SK-N-SH (cell line): ENCODE measurements at regions not wholly inside any gene's neighbourhood (a gene's known extent, or its start where the extent isn't known, plus 50 kb on each side); places are given as distances from the start of the nearest gene placed in this dataset.

ENCODE experiments used
- EP300 ChIP-seq, 2 experiments: IDR thresholded peaks; 2 replicates each; pipeline versions ENCODE4 v1.4.0 to v1.6.1; 2012; ENCODE audit warnings: borderline replicate concordance in 1 of 2, low read depth in 1 of 2, low read length in 1 of 2
- FOSL2 ChIP-seq: IDR thresholded peaks from 2 replicates; pipeline ENCODE4 v1.4.0; 2012; ENCODE audit warnings: low read depth, mild to moderate bottlenecking, moderate library complexity, borderline replicate concordance
- POLR2AphosphoS5 ChIP-seq: IDR thresholded peaks from 2 replicates; pipeline ENCODE4 v1.6.1; 2012; ENCODE audit warnings: low read depth, low read length
- RCOR1 ChIP-seq: fragments of 150-350 bp; IDR thresholded peaks from 2 replicates; pipeline ENCODE4 v1.6.1; 2017; ENCODE audit warnings: antibody characterized with exemption, low read length
- RFX5 ChIP-seq: IDR thresholded peaks from 2 replicates; pipeline ENCODE4 v1.6.1; 2012; ENCODE audit warnings: mild to moderate bottlenecking, improper control_type of control experiment, low read length
- TAF1 ChIP-seq: IDR thresholded peaks from 2 replicates; pipeline ENCODE4 v1.6.1; 2012; ENCODE audit warnings: low read depth, mild to moderate bottlenecking, low read length, moderate library complexity, borderline replicate concordance
- TF ChIP-seq, protein P1 (sequence below): IDR thresholded peaks from 2 replicates; pipeline ENCODE4; 2012
- TF ChIP-seq, protein P2 (sequence below): fragments of 200-600 bp; sonication (generic); IDR thresholded peaks from 2 replicates; pipeline ENCODE4 v1.6.1; 2017; ENCODE audit warnings: antibody characterized with exemption, mild to moderate bottlenecking, moderate library complexity
- TF ChIP-seq, protein P3 (sequence below): fragments of 150-350 bp; IDR thresholded peaks from 2 replicates; pipeline ENCODE4 v1.6.1; 2017; ENCODE audit warnings: antibody characterized with exemption, low read length, low read depth, borderline replicate concordance

DNA sequence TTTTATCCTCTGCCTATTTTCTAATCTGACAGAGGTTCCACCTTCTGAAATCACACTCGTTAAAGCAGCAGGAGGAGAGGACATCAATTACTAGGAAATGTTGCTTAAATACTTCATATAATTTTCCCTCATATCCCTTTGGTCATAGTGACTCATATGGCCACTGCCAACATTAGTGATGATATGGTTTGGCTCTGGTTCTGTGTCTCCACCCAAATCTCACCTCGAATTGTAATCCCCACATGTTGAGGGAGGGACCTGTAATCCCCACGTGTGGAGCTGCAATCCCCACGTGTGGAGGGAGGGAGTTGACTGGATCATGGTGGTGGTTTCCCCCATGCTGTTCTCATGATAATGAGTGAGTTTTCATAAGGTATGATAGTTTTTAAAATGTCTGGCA, 618.4 kb upstream of the SLITRK5 start:
- TF ChIP-seq FOSL2 = no peak
- TF ChIP-seq RFX5 = no peak
- no peak for TF ChIP-seq POLR2AphosphoS5
- TF ChIP-seq, protein P1, sequence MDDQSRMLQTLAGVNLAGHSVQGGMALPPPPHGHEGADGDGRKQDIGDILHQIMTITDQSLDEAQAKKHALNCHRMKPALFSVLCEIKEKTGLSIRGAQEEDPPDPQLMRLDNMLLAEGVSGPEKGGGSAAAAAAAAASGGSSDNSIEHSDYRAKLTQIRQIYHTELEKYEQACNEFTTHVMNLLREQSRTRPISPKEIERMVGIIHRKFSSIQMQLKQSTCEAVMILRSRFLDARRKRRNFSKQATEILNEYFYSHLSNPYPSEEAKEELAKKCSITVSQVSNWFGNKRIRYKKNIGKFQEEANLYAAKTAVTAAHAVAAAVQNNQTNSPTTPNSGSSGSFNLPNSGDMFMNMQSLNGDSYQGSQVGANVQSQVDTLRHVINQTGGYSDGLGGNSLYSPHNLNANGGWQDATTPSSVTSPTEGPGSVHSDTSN = no peak
- TF ChIP-seq, protein P2, sequence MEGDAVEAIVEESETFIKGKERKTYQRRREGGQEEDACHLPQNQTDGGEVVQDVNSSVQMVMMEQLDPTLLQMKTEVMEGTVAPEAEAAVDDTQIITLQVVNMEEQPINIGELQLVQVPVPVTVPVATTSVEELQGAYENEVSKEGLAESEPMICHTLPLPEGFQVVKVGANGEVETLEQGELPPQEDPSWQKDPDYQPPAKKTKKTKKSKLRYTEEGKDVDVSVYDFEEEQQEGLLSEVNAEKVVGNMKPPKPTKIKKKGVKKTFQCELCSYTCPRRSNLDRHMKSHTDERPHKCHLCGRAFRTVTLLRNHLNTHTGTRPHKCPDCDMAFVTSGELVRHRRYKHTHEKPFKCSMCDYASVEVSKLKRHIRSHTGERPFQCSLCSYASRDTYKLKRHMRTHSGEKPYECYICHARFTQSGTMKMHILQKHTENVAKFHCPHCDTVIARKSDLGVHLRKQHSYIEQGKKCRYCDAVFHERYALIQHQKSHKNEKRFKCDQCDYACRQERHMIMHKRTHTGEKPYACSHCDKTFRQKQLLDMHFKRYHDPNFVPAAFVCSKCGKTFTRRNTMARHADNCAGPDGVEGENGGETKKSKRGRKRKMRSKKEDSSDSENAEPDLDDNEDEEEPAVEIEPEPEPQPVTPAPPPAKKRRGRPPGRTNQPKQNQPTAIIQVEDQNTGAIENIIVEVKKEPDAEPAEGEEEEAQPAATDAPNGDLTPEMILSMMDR = no peak
- TF ChIP-seq RCOR1 = no peak
- TF ChIP-seq, protein P3, sequence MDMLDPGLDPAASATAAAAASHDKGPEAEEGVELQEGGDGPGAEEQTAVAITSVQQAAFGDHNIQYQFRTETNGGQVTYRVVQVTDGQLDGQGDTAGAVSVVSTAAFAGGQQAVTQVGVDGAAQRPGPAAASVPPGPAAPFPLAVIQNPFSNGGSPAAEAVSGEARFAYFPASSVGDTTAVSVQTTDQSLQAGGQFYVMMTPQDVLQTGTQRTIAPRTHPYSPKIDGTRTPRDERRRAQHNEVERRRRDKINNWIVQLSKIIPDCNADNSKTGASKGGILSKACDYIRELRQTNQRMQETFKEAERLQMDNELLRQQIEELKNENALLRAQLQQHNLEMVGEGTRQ = no peak
- no peak for TF ChIP-seq TAF1
- TF ChIP-seq EP300 (IDR thresholded peaks at IDR 0.05; ENCODE audit: borderline replicate concordance in 1 of 2, low read depth in 1 of 2, low read length in 1 of 2) = no peak
